Fibroblast of gingiva (primary cell): ENCODE measurements at regions not wholly inside any gene's neighbourhood (a gene's known extent, or its start where the extent isn't known, plus 50 kb on each side); places are given as distances from the start of the nearest gene placed in this dataset.
"Not testable (repeated sequence)": the region's sequence is repeated elsewhere in the genome, so short reads cannot be mapped to it uniquely, and the experiment has no call there.

Experiments
- DNase-seq: peaks from one replicate; pipeline ENCODE4 v3.0.0-alpha.2; 2011; ENCODE audit warnings: low read depth

GRCh38 chr4:179285696-179286095 lies 1843.5 kb upstream of the AGA start:
- no peak for DNase-seq

- DNase-seq = no peak
Measured at GRCh38 chr4:179291657-179292056, 1849.4 kb upstream of the AGA start.

- no peak for DNase-seq
Measured at GRCh38 chr4:179292468-179292867, 1850.2 kb upstream of the AGA start.

- DNase-seq = no peak
Measured at GRCh38 chr4:179307297-179308136, 1865.3 kb upstream of the AGA start.

- DNase-seq = no peak
Measured at GRCh38 chr4:179313823-179314222, 1871.6 kb upstream of the AGA start.

- no peak for DNase-seq
Measured at GRCh38 chr4:179325181-179325580, 1882.9 kb upstream of the AGA start.

- no peak for DNase-seq
Measured at GRCh38 chr4:179328627-179329026, 1886.4 kb upstream of the AGA start.

GRCh38 chr4:179331362-179331761 lies 1889.1 kb upstream of the AGA start:
- DNase-seq = no peak

- no peak for DNase-seq
Measured at GRCh38 chr4:179344861-179345260, 1902.6 kb upstream of the AGA start.

- no peak for DNase-seq
Measured at GRCh38 chr4:179352221-179352620, 1910.0 kb upstream of the AGA start.

- DNase-seq = no peak
Measured at GRCh38 chr4:179353786-179354185, 1911.5 kb upstream of the AGA start.

GRCh38 chr4:179361978-179362486 lies 1919.8 kb upstream of the AGA start:
- no peak for DNase-seq

GRCh38 chr4:179365932-179366331 lies 1923.7 kb upstream of the AGA start:
- DNase-seq = not testable (repeated sequence)

GRCh38 chr4:179372242-179372641 lies 1930.0 kb upstream of the AGA start:
- DNase-seq = no peak

GRCh38 chr4:179372746-179373145 lies 1930.5 kb upstream of the AGA start:
- DNase-seq = no peak

GRCh38 chr4:179378847-179379246 lies 1936.6 kb upstream of the AGA start:
- DNase-seq = not testable (repeated sequence)

GRCh38 chr4:179392787-179393186 lies 1950.5 kb upstream of the AGA start:
- DNase-seq = no peak

- DNase-seq = no peak
Measured at GRCh38 chr4:179398414-179398813, 1956.2 kb upstream of the AGA start.

- no peak for DNase-seq
Measured at GRCh38 chr4:179399054-179399782, 1957.0 kb upstream of the AGA start.

- DNase-seq = no peak
Measured at GRCh38 chr4:179415037-179415846, 1973.0 kb upstream of the AGA start.

- DNase-seq = no peak
Measured at GRCh38 chr4:179415847-179416223, 1973.6 kb upstream of the AGA start.

- no peak for DNase-seq
Measured at GRCh38 chr4:179417357-179417756, 1975.1 kb upstream of the AGA start.
